Upper lobe of left lung (tissue), 4 donors: ENCODE measurements at regions not wholly inside any gene's neighbourhood (a gene's known extent, or its start where the extent isn't known, plus 50 kb on each side); places are given as distances from the start of the nearest gene placed in this dataset.

Experiments
- CTCF ChIP-seq, 6 experiments: fragments of 450-650 bp in 4 of 6; fragments of 200-600 bp in 2 of 6; sonication (generic) in 2 of 6; IDR thresholded peaks; one replicate each; pipeline ENCODE4 v1.5.1; 2016 to 2019; ENCODE audit warnings: antibody characterized with exemption in 6 of 6
- POLR2A ChIP-seq, 4 donors: fragments of 450-650 bp; IDR thresholded peaks; one replicate each; pipeline ENCODE4 v1.5.1; 2016 to 2017; ENCODE audit warnings: antibody characterized with exemption in 4 of 4, mild to moderate bottlenecking in 2 of 4
- POLR2AphosphoS5 ChIP-seq, 2 donors: sonication (generic); formaldehyde crosslinking; IDR thresholded peaks; one replicate each; pipeline ENCODE4 v1.5.1; 2017; ENCODE audit warnings: antibody characterized with exemption in 2 of 2

- TF ChIP-seq CTCF (IDR thresholded peaks at IDR 0.05) (no peak), POLR2A (IDR thresholded peaks at IDR 0.05) (no peak), POLR2AphosphoS5 (IDR thresholded peaks at IDR 0.05) (no peak)
Measured at GRCh38 chr7:93693796-93694195, 119.3 kb upstream of the CALCR start.
